HG03159 (cell line): ENCODE measurements at regions not wholly inside any gene's neighbourhood (a gene's known extent, or its start where the extent isn't known, plus 50 kb on each side); places are given as distances from the start of the nearest gene placed in this dataset.
"Not testable (repeated sequence)": the region's sequence is repeated elsewhere in the genome, so short reads cannot be mapped to it uniquely, and the experiment has no call there.

Source experiments
- ATAC-seq: cut with Tn5 transposase; IDR thresholded peaks from one replicate; pipeline ENCODE4 v1.9.1; 2021; ENCODE audit warnings: mild to moderate bottlenecking, moderate library complexity; ENCODE audit not compliant: unreplicated experiment

DNA sequence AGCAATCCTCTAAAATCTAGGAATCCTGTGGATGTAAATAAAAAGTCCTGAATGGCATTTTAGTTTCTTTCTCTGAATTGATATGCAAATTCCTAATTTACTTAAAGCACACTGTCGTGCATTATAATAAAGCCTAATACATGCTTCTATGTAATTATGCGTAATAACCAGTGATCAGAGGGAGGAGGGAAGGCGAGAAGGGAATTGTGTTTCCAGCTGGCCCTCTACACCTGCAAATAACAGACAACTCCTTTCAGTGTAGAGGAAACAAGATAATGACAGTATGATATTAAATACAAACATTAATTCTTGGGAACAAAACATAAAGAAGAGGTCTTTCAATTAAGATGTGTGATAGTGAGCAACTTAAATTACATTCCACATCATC, 419.6 kb upstream of the LCORL start:
- no peak for ATAC-seq

DNA sequence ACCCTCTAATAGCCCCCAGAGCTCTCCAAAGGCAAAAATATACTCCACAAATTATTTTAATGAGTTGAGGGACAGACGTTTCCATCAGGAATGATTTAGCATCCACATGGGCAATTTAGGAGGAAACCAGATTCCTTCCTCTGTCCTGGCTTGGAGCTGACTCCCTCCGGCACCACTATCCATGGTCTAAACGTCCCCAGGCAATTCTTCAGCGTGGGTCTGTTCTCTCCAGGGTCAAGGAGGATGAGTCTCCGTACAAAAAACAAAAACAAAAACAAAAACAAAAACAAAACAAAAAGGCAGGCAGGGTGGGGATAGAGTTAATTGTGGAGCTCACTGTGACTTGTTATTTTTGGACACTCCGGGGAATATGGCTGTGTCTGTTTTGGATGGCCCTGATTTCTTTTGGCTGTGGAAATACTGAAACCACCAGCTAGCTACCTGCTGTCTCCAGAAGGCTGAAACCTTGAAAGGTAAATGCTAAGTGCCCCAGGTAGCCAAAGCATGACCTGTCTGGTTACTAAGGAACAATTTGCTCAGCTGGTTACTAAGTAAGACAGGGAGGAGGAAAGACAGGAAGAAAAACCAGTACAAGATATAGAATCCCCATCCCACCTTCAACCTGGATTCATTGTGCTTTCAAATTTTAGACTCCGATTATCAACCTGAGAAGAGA, 419.1 kb upstream of the LCORL start:
- ATAC-seq, result no peak

DNA sequence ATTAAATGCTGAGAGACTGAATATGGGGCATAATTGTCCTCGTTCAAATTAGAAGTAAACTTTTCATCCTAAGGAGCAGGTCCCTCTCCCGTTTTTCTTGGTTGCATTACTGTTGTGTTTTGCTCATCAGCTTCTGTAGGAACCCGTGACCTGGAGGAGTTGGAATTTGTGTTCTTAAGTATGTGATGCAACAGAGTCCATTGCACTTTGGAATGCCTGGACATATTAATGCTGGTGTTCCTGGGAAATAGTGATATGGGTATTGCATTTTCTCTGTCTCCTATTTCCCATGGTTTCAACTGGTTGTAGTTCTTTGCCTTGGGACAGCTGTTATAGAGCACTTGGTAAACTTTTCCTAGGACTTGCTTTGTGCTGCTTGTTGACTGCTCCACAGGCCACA, 417.8 kb upstream of the LCORL start:
- ATAC-seq, result no peak

DNA sequence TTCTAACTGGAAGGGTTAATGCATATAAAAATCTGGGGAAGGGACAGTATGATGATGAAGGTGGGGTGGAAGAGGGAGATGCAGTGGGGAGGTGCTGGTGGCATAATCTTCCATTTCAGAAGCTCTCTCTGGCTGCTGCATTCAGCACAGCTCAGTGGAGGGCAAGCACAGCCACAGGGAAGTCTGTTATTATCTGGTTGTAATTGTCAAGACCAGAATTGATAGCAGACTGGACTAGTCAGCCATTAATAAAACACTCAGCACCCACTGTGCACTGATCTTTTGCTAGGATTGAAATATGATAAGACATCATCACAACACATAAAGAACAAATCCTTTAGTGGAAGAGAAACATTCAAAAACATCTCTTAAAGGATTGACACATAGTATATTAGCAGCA, 414.2 kb upstream of the LCORL start:
- ATAC-seq, result no peak

DNA sequence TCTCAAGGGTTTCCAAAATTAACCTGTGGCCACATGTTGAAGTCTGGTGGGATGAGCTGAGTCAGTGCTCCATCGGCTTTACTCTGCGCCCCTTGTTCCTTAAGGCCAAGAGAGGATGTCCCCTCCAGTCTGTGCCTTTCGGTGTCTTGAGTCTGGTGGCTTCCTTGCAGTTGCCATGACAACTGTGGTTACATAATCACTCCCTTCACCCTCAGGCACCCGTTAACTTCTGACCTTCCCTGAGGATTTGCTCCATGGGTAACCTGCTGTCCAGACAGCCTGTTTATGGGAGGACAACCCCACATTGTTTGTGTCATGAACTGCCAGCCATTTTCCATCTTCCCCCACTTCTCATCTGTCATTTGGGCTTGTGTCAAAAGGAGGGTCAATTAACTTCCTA, 401.1 kb upstream of the LCORL start:
- ATAC-seq, result no peak

DNA sequence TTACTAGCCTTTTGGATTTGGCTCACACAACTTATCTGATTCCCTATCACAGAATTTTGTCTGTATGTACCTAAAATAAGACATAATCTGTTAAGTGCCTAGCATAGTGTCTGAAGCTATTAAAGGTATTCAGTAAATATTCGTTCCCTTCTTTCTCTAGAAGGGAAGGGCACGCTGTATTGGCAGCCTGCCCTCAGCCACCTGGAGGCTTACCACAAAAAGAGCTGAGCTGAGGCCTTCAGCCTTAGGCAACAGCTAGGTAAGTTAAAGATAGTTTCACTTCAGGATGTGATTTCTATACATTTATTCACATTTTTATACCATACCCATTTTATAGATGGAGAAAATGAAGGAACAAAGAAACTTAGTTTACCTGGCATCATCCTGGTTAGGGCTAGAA, 400.0 kb upstream of the LCORL start:
- no peak for ATAC-seq

DNA sequence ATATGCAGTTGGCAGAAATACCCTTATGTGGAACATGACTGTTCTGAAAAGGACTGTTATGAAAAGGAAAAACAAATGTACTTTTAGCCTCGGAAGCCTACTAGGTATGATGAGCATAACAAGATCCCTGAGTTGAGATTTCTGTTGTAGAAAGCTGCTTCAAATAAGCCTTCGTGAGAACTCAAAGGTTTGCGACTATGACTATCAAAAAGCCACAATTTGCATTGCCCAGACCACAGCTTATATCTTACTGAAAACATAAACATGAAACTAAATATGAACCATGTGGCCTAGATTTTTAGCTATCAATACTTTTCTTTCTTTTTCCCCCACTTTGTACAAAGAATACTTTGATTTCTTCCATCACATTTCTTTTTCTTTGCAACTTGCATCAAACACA, 398.2 kb upstream of the LCORL start:
- peak; percentile 52 for ATAC-seq

DNA sequence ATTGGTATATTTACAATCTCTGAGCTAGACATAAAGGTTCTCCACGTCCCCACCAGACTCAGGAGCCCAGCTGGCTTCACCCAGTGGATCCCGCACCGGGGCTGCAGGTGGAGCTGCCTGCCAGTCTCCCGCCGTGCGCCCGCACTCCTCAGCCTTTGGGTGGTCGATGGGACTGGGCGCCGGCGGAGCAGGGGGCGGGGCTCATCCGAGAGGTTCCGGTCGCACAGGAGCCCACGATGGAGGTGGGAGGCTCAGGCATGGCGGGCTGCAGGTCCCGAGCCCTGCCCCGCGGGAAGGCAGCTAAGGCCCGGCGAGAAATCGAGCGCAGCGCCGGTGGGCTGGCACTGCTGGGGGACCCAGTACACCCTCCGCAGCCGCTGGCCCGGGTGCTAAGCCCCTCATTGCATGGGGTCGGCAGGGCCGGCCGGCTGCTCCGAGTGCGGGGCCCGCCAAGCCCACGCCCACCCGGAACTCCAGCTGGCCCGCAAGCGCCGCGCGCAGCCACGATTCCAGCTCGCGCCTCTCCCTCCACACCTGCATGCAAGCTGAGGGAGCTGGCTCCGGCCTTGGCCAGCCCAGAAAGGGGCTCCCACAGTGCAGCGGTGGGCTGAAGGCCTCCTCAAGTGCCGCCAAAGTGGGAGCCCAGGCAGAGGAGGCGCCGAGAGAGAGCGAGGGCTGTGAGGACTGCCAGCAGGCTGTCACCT, 396.8 kb upstream of the LCORL start:
- not testable (repeated sequence) for ATAC-seq

DNA sequence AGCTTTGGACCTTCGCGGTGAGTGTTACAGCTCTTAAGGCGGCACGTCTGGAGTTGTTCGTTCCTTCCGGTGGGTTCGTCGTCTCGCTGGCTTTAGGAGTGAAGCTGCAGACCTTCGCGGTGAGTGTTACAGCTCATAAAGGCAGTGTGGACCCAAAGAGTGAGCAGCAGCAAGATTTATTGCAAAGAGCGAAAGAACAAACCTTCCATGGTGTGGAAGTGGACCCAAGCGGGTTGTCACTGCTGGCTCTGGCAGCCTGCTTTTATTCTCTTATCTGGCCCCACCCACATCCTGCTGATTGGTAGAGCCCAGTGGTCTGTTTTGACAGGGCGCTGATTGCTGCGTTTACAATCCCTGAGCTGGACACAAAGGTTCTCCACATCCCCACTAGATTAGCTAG, 396.1 kb upstream of the LCORL start:
- ATAC-seq, result not testable (repeated sequence)

DNA sequence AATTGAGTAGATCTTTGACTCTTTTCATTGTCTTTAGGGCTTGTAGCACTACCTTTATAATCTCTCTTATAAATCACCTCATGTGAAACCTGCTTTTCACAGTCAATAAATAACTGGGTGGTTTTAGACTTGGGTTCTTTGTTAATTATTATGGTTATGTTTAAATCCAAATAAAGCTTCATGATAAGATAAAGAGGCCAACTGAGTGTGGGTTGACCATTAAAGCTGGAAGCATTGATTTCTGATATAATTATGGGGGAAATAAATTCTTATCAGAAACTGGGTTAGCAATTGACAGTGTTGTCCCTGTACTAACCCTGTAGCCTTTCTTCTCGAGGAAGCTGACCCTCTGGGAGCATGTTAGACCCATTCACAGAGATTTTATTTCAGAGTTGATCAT, 384.7 kb upstream of the LCORL start:
- no peak for ATAC-seq

DNA sequence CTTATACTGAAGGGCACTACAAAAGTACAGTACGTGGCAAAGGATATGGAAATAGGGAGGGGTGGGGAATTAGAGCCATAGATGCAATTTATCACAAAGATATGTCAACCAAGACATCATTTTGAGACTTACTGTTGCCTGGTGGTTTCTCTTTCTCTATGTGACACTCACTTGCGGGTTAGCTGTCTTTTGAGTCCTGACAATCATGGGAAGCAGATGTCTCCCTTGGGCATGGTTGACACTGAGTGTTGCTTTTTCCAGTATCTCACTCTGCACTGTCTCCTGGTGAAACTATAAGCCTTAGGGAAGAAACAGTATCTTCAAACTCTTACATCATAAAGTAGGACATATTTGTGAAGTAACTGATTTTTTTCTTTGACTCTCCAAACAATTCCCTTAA, 383.5 kb upstream of the LCORL start:
- no peak for ATAC-seq

DNA sequence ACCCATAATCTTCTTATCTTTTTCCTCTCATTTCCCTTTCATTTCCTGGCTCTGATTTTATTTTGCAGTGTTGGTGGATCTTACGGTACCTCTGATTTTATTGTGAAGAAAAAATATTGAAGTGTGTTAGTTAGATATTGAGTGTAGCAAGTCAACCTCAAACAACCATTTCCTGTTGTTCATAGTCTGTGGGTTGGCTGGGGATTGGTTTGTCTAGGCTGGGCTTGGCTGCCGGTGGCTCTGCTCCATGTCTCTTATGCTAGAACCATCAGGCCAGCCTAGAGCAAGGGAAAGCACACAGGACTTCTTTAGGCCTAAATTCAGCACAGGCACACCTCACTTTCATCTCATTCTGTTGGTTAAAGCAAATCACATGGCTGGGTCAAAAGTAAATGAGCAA, 383.1 kb upstream of the LCORL start:
- peak; percentile 55 for ATAC-seq

DNA sequence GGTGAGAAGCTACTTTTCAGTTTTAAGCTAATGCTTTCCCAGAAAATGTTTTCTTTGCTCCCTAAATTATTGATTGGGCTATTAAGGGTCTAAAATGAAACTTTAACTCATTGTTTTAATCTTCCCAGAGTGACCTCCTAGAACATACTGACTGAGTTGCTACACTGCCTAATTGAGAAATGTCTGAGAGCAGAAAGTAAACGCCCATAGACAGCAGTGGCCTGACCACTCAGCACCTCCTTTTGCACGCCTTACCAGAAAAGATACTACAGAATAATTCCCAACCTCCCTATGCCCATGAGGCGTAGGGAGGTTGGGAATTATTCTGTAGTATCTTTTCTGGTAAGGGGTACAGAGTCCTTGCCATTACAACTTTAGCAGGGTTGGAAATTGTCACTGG, 381.8 kb upstream of the LCORL start:
- no peak for ATAC-seq

DNA sequence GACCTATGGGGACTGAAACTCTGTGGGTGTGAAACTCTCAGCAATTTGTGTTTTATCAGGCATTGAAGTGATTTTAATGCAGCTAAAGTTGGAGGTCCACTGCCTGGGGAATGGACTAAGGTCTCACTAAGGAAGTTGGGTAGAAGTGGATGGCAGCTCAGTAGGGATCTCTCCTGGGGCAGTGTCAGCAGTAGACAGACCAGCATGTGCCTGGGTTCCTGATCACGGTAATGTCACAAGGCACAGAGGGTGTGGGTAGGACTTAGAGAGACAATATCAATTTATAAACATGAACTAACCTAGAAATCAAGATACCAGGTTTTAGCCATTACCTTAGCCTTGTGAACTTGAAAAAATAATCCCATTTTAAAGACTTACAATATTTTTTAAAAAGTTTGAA, 380.3 kb upstream of the LCORL start:
- ATAC-seq, result no peak

DNA sequence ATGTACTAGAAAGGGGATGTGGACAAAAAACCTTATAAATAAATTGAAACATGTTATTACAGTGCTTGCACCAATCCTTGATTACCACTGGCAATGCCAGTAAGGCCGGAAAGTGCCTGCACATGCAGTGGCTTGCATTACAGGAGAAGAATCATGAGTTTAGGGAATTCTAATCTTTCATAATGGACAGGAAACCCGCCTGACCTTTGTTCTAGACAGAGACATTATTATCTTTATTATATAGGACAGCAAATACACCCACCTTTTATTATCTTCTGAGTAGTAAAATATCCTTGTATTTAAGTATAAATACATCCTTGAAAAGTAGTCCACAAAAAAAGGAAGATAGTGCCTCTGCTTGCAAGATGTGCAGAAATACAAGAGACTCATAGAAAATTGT, 379.9 kb upstream of the LCORL start:
- ATAC-seq, result no peak

DNA sequence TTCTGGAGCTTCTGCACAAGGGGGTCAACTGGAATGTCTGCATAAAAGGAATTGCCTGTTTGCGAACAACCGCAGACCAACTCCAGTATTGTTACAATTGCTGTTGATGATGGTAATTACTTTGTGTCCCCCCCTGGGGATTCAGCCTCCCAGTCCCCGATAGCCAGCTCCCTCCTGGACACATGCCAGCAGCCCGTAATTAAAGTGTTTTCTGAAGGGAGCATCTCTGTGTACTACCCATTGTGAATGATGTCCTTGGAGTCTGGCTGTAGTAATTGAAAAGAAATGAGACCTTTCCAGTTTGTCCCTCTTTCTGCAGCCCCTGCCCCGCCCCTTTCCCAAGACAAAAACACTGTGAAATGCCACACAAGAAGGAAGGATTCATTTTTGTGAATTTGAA, 377.1 kb upstream of the LCORL start:
- no peak for ATAC-seq

DNA sequence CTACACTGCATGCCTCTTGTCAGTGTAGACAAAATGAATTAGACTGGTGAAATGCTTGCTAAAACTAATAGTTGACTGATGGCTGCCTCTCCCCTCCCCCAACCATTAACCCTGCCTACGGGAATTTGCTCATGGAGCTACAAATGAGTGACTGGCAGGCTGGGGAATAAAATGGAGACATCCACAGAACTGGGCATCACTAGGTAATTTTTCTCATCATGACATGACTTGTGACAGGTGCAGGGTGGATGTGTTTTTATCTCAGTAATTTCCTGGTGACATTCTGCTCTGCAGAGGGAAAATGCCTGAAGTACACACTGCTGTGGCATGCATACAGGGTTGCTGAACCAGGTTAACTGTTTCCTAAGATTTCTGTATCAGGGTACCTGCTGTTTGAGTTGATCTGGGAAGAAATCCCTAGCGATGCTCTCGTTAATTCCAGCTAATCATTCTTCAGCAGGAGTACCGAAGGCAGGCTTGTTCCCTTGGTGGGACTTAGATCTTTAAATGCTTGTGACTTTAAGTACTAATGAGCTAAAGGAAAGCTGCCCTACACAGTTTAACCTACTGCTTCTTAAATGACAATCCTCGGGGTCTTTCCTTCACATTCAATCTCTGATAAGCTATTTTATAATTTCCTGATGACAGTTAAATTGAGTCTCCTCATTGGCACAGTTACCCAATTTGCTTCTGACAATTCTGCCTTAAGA, 376.3 kb upstream of the LCORL start:
- ATAC-seq, result no peak

DNA sequence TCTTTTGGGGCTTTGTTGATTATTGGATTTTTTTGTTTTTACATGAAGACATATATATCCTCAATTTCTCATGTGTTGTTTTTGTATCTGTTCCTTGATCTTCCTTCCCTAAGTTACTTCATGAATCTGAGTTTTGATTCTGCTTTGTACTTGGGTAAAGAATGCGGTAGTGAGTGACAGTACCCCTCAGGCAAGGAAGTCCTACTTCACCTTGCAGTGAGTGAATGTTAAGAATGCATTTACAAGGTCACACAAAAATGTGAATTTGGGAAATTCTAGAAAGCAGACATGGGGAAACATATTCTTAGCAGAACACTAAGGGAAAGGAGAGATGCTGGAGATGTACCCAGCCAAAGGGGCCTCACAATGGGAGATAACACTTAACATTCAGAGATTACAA, 373.1 kb upstream of the LCORL start:
- no peak for ATAC-seq

DNA sequence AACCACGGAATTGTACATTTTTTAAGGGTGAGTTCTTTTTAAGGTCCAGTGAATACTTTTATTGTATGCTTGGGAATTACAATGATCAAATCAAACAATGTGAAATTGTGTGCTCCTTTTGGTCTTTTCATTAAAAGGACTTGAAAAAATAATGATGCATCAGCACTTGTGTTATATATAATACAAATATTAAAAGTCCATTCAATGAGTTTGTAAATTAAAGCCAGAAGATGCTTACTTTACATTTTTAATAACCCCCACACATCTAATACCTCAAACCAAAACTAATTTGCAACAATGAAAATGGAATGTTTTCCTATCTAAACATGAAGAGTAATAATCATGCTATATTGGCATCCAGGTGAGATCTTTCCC, 369.8 kb upstream of the LCORL start:
- no peak for ATAC-seq

DNA sequence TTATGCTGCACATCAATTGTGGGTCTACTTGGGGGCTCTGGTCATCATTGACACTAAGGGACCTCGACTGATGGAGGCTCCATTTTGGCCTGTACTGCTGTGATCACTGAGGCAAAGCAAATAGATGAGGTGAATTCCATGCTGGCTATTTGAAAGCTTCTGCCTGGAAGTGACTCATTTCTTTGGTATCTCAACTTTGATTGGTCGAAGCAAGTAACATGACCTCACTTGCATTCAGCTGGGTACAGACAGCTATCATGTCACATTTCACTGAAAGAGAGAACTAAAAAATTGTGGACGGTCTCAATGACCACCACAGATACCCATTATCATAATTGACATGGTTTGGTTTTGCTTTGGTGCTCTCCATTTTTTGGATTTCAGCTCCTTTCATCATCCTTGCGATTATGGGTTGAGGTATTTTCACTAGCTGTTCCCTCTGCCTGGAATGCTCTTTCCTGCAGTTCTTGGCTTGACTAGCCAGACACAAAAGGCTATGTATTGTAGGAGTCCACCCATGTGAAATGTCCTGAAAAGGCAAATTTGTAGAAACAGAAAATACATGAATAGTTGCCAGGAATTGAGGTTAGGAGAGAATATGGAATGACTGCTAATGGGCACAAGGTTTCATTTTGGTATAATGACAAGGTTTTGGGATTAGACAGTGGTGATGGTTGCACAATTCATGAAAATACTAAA, 369.2 kb upstream of the LCORL start:
- ATAC-seq, result no peak

DNA sequence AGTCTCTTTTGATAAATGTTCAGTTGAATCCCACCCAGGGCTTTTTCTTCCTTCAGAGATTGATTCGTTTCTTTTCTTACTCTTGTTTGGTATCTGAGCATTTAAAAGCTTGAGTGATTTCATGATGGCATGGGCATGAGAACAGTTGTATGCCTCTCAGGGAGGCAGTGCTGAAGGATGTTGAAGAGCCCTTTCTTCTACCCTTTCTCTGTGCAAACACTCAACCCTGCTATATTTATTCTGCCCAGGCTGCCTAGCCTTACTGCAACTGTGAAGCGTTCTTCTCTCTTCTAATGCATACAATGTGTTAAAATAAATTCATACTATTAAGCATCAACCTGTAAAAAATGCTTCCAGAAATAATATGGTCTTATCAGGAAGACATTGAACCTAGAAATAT, 367.6 kb upstream of the LCORL start:
- ATAC-seq, result no peak

DNA sequence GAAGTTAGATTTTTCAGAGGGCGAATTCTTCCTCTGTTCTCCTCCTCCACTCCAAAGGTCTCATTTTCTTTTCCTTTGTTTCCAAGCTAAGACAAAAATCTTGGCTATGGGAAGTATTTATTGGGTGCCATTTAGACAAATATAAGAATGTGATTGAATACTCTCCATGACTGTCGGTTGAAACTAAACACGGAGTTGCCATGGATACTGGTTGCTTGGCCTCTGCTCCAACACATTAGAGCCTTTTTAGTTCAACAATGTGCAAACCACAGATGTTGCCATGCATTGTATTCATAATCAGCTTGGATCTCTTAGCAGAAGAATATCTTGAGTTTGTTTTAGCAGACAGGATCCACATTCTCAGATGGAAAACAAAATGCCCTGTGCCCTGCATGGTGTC, 366.5 kb upstream of the LCORL start:
- no peak for ATAC-seq
